ENCODE measurements at regions not wholly inside any gene's neighbourhood (a gene's known extent, or its start where the extent isn't known, plus 50 kb on each side); places are given as distances from the start of the nearest gene placed in this dataset.
"Not testable (repeated sequence)": the region's sequence is repeated elsewhere in the genome, so short reads cannot be mapped to it uniquely, and the experiment has no call there.

DNA sequence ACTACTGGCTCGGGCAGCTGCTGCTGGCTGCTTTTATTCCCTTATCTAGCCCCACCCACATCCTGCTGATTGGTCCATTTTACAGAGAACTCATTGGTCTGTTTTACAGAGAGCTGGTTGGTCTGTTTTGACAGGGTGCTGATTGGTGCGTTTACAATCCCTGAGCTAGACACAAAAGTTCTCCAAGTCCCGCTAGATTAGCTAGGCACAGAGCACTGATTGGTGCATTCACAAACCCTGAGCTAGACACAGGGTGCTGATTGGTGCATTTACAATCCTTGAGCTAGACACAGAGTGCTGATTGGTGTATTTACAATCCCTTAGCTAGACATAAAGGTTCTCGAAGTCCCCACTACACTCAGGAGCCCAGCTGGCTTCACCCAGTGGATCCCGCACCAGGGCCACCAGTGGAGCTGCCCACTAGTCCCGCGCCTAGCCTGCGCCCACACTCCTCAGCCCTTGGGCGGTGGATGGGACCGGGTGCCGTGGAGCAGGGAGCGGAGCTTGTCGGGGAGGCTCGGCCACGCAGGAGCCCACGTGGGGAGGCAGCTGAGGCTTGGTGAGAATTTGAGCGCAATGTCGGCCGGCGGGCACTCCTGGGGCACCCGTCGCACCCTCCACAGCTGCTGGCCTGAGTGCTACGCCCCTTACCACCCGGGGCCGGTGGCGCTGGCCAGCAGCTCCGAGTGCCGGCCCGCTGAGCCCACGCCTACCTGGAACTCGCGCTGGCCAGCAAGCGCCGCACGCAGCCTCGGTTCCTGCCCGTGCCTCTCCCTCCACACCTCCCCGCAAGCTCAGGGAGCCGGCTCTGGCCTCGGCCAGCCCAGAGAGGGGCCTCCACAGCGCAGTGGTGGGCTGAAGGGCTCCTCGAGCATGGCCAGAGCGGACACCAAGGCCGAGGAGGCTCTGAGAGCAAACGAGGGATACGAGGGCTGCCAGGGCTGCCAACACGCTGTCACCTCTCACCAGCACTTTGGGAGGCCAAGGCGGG, 91.1 kb upstream of the HS3ST2 start:
- not testable (repeated sequence) for DNase-seq

DNA sequence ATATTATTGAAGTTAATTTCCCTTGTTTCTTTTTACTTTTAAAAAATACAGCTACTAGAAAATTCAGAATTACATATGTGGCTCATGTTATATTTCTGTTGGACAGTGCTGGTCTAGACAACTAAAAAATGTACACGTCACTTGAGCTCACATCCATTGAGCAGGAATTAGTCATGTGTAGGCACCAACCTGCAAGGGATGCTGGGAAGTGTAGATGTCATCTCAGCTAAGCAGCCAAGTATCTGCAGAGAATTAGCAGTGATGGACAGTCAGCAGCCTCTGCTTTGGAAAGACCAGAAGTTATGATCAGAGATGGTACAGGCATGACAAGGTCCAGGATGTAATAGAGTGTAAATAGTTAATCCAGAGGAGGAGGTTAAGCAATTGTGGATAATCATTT, 87.1 kb upstream of the HS3ST2 start:
- no peak for DNase-seq

DNA sequence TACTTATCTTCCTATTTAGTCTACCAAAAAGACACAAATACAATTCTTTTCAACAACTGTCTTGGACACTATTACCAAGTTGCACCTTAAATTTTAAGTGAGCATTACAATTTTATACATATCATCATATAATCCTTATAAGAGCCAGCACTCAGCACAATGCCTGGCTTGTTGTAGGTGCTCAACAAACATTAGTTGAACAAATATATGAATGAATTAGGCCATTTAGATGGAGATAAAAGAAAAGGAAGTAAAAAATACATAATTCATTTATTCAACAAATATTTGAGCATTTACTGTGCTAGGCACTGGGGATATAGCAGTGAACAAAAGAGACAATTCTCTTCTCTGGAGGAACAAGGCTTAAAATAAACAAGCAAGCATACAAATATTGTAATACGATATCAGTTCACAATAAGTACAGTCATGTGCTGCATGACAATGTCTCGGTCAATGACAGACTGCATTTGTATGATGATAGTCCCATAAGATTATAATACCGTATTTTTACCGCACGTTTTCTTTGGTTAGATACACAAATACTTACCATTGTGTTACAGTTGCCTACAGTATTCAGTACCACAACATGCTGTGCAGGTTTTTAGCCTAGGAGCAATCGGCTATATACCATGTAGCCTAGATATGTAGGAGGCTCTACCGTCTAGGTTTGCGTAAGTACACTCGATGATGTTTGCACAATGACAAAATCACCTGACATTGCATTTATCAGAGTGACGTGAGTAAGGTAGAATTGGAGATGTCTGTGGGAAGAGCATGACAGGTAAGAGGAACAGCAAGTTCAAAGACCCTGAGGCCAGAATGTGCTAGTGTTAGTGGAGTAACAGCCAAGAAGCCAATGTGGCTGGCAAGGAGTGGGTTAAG, 86.4 kb upstream of the HS3ST2 start:
- no peak for DNase-seq

DNA sequence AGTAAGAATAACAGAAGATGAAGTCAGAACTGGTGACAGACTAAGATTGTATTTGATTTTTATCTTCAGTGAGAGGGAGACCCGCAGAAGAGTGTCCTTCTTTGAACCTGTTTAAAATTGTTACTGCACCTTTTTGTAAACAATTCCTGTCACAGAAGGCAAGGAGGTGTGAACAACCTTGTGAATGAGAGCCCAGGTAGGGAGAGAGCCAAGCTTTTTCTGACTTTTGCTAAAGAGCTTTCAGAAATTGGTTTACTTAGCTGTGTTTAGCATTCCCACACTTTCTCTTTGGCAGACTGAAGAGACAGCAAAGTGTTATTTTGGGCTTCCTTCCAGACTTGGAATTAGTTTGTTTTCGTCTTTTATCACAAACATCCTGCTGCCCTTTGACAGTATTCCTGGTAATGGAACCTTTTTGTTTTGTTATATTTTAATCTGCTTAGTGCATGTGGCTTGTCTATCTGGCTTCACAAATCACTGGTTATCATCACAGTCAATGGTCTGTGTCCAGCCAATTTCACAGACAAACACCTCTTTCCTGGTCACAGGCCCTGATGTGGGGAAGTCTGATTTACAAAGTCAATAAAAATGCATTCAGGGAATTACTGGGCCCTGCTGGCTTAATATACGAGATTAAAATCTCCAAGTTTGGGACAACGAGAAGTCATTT, 85.7 kb upstream of the HS3ST2 start:
- DNase-seq, result no peak

DNA sequence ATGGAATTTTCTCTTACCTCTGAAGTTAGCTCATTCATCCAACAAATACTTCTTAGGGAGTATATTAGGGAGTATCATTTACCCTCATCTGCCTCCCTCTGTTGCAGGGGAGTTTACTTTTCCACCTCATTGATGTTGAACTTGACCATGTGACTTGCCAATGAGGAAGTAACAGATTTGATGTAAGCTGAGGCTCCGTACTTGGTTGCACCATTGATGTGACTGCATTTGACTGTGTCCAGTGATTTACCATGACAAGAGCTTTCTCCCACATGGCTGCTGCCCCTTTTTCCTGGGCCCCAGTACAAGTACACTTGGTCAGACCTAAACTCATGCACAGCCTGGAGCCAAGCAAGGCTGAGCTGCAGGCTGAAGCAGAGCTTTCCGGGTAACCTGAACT, 81.6 kb upstream of the HS3ST2 start:
- DNase-seq, result no peak

DNA sequence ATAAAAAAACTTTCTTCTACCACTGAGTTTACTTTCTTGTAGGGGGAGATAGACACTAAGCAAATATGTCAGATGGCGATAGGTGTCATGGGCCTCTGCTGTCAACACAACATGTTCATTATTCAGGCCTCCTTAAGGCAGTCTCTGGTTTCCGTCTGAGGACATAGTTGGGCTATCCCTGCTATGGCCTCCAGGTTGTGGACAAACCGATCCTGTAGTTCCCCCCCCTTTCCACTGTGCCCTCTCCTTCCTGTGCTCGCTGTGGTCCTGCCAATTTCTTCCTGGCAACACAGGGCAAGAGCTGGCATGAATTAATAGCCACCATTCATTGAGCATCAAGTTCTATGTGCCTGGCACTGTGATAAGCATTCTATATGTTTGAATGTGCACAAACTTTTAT, 81.0 kb upstream of the HS3ST2 start:
- no peak for DNase-seq

DNA sequence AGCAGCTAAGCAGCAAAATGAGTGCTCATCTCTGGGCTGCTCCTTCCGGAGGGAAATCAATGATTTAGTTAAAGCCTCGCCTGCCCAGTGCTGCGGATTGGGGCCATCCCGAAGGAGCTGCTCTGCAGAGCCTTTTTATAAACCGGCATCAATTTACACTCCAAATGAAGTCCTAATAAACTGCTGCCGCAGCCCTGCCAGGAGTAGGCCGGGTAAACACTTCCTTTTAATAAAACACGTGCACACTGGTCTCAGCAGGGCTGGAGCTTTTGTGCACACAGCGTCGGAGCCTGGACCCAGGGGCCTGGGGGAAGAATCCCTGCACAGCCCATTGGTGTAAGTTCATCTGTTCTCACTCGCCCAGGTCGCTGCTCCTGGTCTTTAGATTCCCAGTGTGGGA, 79.6 kb upstream of the HS3ST2 start:
- DNase-seq, result no peak

DNA sequence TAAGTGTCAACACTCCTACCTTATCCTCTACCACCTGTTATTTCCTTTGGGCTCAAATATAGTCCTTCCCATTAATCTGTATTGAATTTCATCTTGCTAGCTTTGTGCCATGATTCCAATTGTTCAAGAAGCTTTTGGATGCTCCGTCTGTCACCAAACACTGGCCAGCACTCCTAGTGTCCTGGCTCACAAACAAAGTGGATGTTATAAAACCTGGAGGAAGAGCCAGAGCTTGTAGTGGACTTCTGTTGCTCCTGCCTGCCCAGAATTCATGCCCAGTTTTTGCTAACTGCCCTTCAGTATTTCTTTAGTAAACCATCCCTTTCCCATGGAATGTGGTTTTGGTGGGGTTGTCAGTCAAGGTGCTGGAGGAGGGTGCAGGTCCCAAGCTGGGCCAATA, 77.2 kb upstream of the HS3ST2 start:
- DNase-seq, result no peak

DNA sequence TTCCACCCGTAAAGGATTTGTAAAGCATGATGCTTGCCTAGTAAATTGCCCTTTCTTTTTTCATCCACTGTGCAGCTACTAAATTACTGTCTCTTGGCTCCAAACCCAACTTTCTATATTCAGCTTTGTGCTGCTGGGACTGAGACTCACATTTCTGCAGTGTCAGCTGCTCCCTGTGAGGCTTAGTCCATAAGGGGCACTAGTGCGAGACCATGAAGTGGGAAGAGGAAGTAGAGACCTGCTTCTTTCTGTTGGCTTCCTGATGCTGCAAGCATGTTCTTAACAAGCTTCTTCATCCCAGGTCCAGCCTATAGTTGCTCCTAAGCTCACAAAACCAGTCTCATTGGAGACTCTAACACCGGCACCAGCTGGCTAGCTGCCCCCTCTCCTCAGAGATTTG, 74.9 kb upstream of the HS3ST2 start:
- DNase-seq, result no peak

DNA sequence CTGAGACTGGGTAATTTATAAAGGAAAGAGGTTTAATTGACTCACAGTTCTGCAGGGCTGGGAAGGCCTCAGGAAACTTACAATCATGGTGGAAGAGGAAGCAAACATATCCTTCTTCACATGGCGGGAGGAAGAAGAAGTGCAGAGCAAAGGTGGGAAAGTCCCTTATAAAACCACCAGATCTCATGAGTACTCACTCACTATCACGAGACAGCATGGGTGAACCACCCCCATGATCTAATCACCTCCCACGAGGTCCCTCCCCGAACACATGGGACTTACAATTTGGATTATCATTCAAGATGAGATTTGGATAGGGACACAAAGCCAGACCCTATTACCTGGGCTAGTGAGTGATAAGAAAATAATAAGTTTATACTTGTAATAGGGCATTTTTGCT, 70.6 kb upstream of the HS3ST2 start:
- DNase-seq, result no peak

DNA sequence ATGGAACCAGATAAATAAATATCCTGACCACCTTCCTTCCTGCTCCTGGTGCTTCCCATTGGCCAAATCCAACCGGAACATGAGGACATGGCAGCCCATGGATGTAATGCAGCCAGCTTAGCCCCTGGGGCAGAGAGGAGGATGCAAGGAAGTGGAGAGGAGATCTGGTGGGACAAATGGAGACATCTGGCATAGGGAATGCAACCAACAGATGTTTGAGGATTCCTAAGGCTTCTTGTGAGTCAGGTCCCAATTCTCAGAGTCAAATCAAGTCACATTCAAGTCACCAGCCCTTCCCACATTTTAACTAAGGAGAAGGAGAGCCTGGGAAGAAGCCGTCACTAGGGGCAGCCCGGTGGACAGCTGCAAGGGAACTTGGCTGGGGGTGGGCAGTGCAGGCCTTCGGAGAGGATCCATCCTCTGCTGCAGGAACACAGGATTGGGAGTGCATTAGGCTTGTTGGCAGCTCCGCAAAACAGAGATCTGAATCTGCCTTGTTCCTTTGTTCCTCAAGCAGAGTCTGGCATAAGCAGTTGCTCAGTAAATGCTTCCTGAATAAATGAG, 62.8 kb upstream of the HS3ST2 start:
- DNase-seq, result no peak

DNA sequence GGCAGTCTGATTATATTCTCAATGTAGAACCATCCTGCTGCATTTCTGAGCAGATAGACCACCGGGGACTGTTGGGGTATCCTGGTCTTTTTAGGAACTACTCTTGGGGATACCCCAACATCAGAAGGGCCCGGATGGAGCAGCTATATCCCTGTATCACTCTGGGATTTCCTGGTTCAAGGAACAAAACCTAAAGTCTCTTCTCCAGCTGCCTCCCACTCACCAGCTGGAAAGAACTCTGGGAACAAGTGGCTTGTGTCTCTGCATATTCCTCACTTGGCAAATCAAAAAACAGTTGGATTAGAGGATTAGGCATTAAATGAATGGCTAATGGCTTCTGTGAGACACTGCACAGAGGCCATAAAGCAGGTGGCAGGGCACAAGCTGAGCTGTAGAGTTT, 62.3 kb upstream of the HS3ST2 start:
- DNase-seq, result no peak

DNA sequence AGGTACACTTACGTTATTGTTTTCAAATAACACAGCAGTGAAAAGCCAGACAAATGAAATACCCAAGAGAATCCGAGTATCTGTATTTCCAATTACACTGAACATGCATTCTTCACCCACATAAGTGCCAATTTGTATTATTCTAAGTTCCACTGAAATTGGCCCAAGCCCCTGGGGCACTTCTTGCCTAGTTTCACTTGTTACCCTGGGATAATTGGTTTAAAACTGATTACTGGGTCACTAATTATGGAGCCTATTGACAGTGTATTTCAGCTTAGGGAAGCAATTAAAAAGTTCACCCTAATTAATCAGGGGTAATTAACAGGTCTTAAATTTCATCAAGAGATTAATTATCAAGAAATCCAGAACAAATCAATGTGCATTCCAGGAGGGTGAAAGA, 60.5 kb upstream of the HS3ST2 start:
- DNase-seq, result no peak

DNA sequence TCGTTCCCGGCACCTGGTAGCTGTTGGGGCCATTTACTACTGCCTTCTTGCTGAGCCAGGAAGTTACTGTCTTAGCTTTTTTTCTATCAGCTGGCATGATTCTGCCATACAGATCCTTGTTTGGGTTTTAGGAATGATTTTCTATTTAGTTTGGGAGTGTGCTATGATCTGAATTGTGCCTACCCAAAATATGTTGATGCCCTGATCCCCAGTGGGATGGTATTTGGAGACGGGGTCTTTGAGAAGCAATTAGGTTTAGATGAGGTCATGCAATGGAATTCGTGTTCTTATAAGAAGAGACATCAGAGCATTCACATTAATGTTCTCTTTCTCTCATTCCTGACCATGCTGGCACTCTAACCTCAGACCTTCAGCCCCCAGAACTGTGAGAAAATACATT, 59.4 kb upstream of the HS3ST2 start:
- DNase-seq, result no peak

DNA sequence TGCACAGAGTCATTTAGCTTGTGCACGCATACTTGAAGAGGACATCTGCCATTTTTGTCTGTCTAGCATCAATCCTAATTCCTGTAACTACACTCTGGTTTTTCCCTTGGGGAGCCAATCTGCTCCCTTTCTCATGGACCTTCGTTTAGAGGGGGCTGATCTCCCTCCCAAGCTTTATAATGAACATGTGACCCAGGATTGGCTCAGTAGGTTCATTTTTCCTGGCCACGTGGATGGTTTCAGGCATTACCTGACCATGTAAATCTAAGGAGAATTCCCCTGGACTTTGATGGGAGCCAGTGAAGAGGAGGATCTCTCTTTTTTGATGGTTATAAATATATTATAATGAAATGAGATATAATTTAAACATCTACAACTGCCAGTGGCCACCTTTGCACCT, 56.8 kb upstream of the HS3ST2 start:
- DNase-seq, result no peak

DNA sequence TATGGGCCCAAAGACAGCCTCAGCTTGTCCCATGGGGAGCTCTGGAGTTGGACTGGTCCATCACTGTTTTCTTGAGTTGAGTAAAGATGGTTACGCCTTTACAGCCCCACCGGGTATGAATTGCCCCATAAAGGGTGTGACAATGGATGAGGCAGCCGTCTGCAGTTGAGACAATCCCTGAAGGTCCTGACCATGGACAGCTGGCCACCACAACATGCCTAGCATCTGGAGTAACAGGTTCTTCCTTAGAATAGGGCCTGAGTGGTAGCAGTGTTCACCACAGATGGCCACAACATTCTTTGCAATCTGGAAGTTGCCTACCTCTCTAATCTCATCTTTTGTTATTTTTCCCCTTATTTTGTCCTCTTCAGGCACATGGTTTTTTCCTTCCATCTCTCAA, 51.5 kb upstream of the HS3ST2 start:
- no peak for DNase-seq

DNA sequence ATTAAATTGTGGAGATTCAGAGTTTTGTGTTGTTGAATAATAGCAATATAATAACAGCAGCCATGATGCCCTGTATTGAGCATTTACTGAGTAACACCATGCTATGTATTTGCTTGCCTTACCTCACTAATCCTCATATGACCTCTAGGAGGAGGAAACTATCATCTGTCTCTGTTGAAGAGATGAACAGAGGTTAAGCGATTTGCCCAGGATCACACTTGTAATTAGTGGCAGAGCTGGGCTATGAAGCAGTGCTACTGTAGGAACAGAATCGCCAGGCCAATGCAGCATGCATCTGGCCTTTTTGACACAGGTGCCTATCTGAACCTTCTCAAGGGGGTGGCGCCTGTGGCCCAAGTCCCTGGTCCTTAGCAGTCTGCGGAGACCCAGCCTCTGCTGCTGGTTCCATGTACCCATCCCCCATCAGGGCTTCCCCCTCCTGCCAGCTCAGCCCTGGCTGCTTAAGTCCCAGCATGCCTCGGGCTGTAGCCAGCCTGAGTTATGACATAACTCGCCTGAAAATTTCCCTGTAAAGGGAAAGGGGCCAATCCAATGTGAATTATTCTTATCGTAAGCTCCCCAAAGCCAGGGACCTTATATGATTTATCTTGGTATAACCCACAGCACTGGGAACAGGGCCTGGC, 50.4 kb upstream of the HS3ST2 start:
- no peak for DNase-seq
